ENCODE measurements at regions not wholly inside any gene's neighbourhood (a gene's known extent, or its start where the extent isn't known, plus 50 kb on each side); places are given as distances from the start of the nearest gene placed in this dataset.

DNA sequence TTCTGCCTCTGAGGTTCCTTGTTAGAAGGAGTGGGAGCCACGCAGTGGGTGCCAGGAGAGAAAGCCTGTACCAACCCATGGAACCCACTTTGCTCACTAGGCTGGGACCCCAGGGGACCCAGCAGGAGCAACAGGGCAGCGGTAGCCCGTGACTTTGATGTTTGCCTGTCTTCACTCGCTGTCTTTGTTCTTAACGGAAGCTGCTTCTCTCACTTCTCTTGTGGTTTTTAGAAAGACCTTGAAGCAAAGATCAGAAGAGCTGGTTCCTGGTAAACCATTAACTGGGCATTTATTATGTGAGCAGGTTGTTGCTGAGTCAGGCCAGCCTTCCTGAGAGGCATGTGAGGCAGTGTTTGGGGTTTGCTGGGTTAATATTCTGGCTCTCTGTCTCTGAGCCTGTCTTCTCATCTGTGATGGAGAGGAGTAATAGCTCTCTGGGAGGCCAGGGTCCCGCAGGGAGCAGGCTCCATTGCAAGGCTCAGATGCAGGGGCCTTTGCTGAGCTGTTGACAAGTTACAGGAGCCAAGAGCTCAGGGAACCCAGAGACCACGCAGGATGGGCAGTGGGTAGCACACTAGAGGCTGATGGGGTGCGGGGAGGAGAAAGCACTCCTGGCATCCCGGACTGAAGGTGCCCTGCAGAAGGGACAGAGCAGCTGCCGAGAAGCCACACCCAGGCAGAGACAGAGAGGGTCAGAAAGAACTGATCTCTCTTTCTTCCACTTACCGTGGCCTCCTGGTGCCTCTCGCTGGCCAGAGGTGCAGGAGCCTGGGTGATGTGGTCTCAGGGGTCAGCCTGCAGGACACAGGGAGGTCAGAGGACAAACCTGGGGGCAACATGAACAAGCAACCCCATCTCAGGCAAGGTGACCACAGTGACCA, 367.5 kb upstream of the C1orf174 start:
- no CpG with 5 or more reads among the region's 12 CpGs for WGBS (ENCODE audit: insufficient coverage, low lambda C conversion rate)

DNA sequence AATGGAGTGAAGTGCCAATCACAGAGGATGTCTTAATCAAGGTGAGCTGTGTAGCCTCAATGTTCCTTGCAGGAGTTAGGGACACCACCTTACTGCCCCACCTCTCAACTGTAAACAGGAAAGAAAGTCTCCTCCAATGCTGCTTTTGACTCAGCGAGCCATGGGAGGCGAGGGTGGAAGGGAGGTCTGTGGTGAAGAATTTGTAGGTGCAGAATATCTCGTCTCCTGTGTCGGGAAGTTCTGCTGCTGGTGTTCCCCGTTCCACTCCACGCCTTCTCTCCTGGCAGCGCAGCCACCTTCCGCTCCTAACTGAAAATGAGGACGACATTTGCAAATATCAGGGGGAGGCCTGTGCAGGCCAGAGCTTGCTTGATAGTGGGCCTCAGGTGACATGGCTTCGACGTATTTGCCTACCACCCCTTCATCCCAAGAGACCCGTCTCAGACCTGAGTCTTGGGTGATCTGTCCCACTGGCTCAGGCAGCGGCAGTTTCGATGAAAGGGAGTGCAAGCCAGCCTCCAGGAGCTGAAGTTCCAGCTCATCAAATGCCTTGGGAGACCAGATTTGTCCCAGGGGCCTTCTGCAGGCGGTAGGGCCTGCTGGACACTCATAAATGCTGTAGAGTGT, 368.3 kb upstream of the C1orf174 start:
- WGBS (ENCODE audit: insufficient coverage, low lambda C conversion rate) = no CpG with 5 or more reads among the region's 15 CpGs
- Histone ChIP-seq H3K4me3 (ENCODE audit: low read length) (no peak overlapping the region), H3K36me3 (ENCODE audit: control insufficient read depth, insufficient read depth, low read length) (no peaks in the 10 kb centered on the region), H3K4me1 (ENCODE audit: control insufficient read depth, insufficient read depth, low read length) (peaks cover 29% of the 10 kb centered on the region), H3K27ac (ENCODE audit: low read length) (no peak overlapping the region), H3K27me3 (ENCODE audit: control insufficient read depth, insufficient read depth, low read length) (no peaks in the 10 kb centered on the region), H3K9me3 (ENCODE audit: control insufficient read depth, low read depth, low read length) (no peaks in the 10 kb centered on the region)
- no peak for DNase-seq

More for the DNA sequence above, 367.5 kb upstream of the C1orf174 start:
- DNase-seq = peak; percentile 49 to 87
- Histone ChIP-seq H3K4me1 (ENCODE audit: control insufficient read depth, insufficient read depth, low read length) (peaks cover 27% of the 10 kb centered on the region), H3K9me3 (ENCODE audit: control insufficient read depth, low read depth, low read length) (no peaks in the 10 kb centered on the region), H3K27me3 (ENCODE audit: control insufficient read depth, insufficient read depth, low read length) (no peaks in the 10 kb centered on the region), H3K4me3 (ENCODE audit: low read length) (no peak overlapping the region), H3K27ac (ENCODE audit: low read length) (peak overlapping the region; percentile 36), H3K36me3 (ENCODE audit: control insufficient read depth, insufficient read depth, low read length) (no peaks in the 10 kb centered on the region)

DNA sequence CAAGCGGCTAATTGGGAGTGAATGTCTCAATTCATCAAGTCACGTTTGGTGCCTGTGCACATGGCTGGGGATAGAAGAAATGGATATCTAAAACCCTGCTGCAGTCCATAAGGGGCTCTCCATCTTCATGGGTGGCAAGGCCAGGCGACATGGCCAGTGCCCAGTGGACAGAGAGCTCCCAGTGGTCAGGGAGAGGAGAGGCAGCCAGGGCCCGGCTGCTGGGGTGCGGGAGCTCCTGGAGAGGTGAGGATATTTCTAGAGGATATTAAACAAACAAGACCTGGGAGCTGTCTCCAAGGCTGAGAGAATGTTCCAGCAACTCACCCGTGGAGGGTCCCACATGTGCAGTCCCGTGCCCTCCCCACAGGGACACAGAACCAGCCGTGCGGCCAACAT, 368.8 kb upstream of the C1orf174 start:
- WGBS (ENCODE audit: insufficient coverage, low lambda C conversion rate) = no CpG with 5 or more reads among the region's 9 CpGs
- Histone ChIP-seq H3K36me3 (ENCODE audit: control insufficient read depth, insufficient read depth, low read length) (no peaks in the 10 kb centered on the region), H3K9me3 (ENCODE audit: control insufficient read depth, low read depth, low read length) (no peaks in the 10 kb centered on the region), H3K27ac (ENCODE audit: low read length) (no peak overlapping the region), H3K27me3 (ENCODE audit: control insufficient read depth, insufficient read depth, low read length) (no peaks in the 10 kb centered on the region), H3K4me3 (ENCODE audit: low read length) (no peak overlapping the region), H3K4me1 (ENCODE audit: control insufficient read depth, insufficient read depth, low read length) (peaks cover 29% of the 10 kb centered on the region)
- DNase-seq = no peak

- Histone ChIP-seq H3K4me3 (ENCODE audit: low read length) (no peak overlapping the region), H3K4me1 (ENCODE audit: control insufficient read depth, insufficient read depth, low read length) (peaks cover 29% of the 10 kb centered on the region), H3K36me3 (ENCODE audit: control insufficient read depth, insufficient read depth, low read length) (no peaks in the 10 kb centered on the region), H3K27me3 (ENCODE audit: control insufficient read depth, insufficient read depth, low read length) (no peaks in the 10 kb centered on the region), H3K9me3 (ENCODE audit: control insufficient read depth, low read depth, low read length) (no peaks in the 10 kb centered on the region), H3K27ac (ENCODE audit: low read length) (no peak overlapping the region)
- DNase-seq = no peak
- 100% methylated on average over 1 of the region's 7 CpGs for WGBS (ENCODE audit: insufficient coverage, low lambda C conversion rate)
Measured at GRCh38 chr1:4269330-4269729, 369.3 kb upstream of the C1orf174 start.

DNA sequence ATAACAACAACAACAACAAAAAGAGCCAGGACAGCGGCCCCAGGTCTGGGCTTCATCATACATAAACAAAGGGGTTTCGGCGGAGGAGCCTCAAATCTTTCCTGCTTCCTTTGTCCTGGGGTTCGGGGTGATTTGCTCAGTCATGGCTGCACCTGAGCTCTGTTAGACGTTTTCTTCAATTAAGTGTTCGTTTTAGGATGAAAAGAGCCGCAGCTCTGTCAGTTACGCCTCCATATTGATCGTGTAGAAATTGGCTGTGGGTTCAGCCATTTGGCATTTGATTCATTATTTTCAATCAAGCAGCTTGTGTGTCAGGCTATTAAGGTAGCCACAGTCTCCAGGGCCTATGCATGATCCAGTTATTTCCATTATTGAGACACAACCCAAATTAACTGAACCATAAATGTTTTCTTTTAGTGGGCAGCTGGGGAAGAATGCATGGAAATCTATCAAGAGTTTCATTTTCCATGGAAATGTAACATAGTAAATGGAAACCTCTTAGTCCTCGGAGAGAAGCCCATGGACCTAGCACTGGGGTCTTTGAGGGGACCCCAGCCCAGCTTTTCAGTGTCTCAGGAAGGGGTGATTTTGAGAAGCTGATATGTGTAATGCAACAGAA, 370.0 kb upstream of the C1orf174 start:
- Histone ChIP-seq H3K27ac (ENCODE audit: low read length) (no peak overlapping the region), H3K9me3 (ENCODE audit: control insufficient read depth, low read depth, low read length) (no peaks in the 10 kb centered on the region), H3K36me3 (ENCODE audit: control insufficient read depth, insufficient read depth, low read length) (no peaks in the 10 kb centered on the region), H3K27me3 (ENCODE audit: control insufficient read depth, insufficient read depth, low read length) (no peaks in the 10 kb centered on the region), H3K4me1 (ENCODE audit: control insufficient read depth, insufficient read depth, low read length) (peaks cover 29% of the 10 kb centered on the region), H3K4me3 (ENCODE audit: low read length) (no peak overlapping the region)
- WGBS (ENCODE audit: insufficient coverage, low lambda C conversion rate) = 60% methylated on average over 1 of the region's 10 CpGs
- no peak for DNase-seq

GRCh38 chr1:4270651-4271337, 370.7 kb upstream of the C1orf174 start:
- H3K27ac ChIP-seq (ENCODE audit: low read length) = no peak overlapping the region
- H3K4me1 ChIP-seq (ENCODE audit: control insufficient read depth, insufficient read depth, low read length) = peaks cover 29% of the 10 kb centered on the region
- H3K36me3 ChIP-seq (ENCODE audit: control insufficient read depth, insufficient read depth, low read length) = no peaks in the 10 kb centered on the region
- H3K4me3 ChIP-seq (ENCODE audit: low read length) = no peak overlapping the region
- H3K27me3 ChIP-seq (ENCODE audit: control insufficient read depth, insufficient read depth, low read length) = no peaks in the 10 kb centered on the region
- H3K9me3 ChIP-seq (ENCODE audit: control insufficient read depth, low read depth, low read length) = peaks cover 3% of the 10 kb centered on the region
- no CpG with 5 or more reads among the region's 13 CpGs for WGBS (ENCODE audit: insufficient coverage, low lambda C conversion rate)
- DNase-seq = peak in 1 of 2 donors; percentile 24

DNA sequence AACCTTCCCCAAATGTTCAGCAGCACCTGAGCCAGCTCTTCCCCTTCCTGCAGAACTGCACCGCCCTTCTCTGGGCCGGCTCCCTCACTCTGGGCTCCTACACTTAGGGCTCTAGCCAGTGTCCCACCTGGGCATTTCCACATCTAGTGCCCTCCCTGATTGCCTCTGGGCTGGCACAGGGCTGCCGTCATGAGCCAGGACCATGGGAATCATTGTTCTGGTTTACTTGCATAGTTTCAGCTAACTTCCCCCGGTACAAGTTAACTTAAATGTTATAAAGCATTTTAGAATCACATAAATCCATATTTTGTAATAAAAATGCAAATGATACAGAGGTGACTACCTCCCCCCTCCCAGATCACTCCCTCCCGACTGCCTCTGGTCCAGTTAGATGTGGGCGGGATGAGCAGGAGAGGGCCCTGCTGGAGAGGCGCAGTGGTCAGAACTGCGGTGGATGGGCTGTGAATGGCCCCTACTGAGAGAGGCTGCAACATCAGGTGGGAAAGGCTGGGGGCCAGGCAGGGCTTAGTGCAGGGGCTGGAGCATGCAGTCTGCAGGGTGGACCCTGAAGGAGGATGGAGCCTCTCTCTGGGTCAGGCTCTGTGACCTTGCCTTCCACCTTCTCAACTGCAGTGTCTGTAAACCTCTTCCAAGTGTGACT, 371.4 kb upstream of the C1orf174 start:
- H3K36me3 ChIP-seq (ENCODE audit: control insufficient read depth, insufficient read depth, low read length) = no peaks in the 10 kb centered on the region
- WGBS (ENCODE audit: insufficient coverage, low lambda C conversion rate) = no CpG with 5 or more reads among the region's 8 CpGs
- no peak for DNase-seq
- H3K27ac ChIP-seq (ENCODE audit: low read length) = no peak overlapping the region
- H3K4me1 ChIP-seq (ENCODE audit: control insufficient read depth, insufficient read depth, low read length) = peaks cover 29% of the 10 kb centered on the region
- peaks cover 3% of the 10 kb centered on the region for H3K9me3 ChIP-seq (ENCODE audit: control insufficient read depth, low read depth, low read length)
- H3K27me3 ChIP-seq (ENCODE audit: control insufficient read depth, insufficient read depth, low read length) = no peaks in the 10 kb centered on the region
- H3K4me3 ChIP-seq (ENCODE audit: low read length) = no peak overlapping the region

DNA sequence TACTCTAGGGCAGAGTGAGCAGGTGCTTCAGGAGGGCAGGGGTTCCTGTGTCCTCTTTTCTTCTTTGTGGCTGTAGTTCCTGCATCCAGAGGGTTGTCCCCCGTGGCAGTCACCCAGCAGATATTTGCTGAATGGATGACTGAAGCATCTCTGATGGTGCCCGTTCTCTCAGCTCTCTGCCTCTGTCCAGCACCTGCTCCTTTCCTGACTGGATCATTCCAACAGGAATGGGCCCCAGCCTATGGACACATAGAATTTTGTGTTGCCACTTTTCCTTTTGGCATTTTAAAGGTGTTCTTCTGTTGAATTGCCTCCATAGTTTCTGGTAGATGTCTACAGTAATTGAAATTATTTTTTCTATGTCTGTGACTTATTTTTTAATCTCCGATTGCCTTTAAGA, 372.5 kb upstream of the C1orf174 start:
- Histone ChIP-seq H3K27ac (ENCODE audit: low read length) (no peak overlapping the region), H3K4me1 (ENCODE audit: control insufficient read depth, insufficient read depth, low read length) (peaks cover 21% of the 10 kb centered on the region), H3K27me3 (ENCODE audit: control insufficient read depth, insufficient read depth, low read length) (no peaks in the 10 kb centered on the region), H3K4me3 (ENCODE audit: low read length) (no peak overlapping the region), H3K36me3 (ENCODE audit: control insufficient read depth, insufficient read depth, low read length) (no peaks in the 10 kb centered on the region), H3K9me3 (ENCODE audit: control insufficient read depth, low read depth, low read length) (peaks cover 3% of the 10 kb centered on the region)
- WGBS (ENCODE audit: insufficient coverage, low lambda C conversion rate) = 100% methylated on average over 1 of the region's 3 CpGs
- DNase-seq = no peak

DNA sequence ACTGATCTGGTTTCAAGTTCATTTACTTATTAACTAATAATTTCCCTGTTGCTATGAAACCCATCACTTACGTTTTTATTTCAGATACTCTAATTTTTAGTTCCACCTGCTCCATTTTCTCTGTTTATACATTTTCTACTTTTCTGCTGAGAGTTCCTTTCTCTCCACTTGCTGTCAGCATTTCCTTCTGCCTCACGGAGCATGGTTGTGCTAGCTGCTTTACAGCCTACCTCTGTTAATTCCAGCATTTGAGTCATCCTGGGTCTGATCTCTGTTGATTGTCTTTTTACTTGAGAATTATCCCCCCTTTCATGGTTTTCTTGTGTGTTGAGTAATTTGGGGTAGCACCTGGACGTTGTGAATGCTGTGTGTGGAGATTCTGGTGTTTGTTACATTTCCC, 373.2 kb upstream of the C1orf174 start:
- Histone ChIP-seq H3K36me3 (ENCODE audit: control insufficient read depth, insufficient read depth, low read length) (no peaks in the 10 kb centered on the region), H3K27ac (ENCODE audit: low read length) (no peak overlapping the region), H3K27me3 (ENCODE audit: control insufficient read depth, insufficient read depth, low read length) (no peaks in the 10 kb centered on the region), H3K4me1 (ENCODE audit: control insufficient read depth, insufficient read depth, low read length) (peaks cover 14% of the 10 kb centered on the region), H3K9me3 (ENCODE audit: control insufficient read depth, low read depth, low read length) (peaks cover 3% of the 10 kb centered on the region), H3K4me3 (ENCODE audit: low read length) (no peak overlapping the region)
- DNase-seq = no peak
- 42% methylated on average over 2 of the region's 3 CpGs for WGBS (ENCODE audit: insufficient coverage, low lambda C conversion rate)

- no peak overlapping the region for H3K4me3 ChIP-seq (ENCODE audit: low read length)
- peaks cover 11% of the 10 kb centered on the region for H3K4me1 ChIP-seq (ENCODE audit: control insufficient read depth, insufficient read depth, low read length)
- DNase-seq = peak; percentile 8 to 47
- H3K9me3 ChIP-seq (ENCODE audit: control insufficient read depth, low read depth, low read length) = peaks cover 3% of the 10 kb centered on the region
- no CpG with 5 or more reads among the region's 5 CpGs for WGBS (ENCODE audit: insufficient coverage, low lambda C conversion rate)
- no peaks in the 10 kb centered on the region for H3K27me3 ChIP-seq (ENCODE audit: control insufficient read depth, insufficient read depth, low read length)
- H3K36me3 ChIP-seq (ENCODE audit: control insufficient read depth, insufficient read depth, low read length) = no peaks in the 10 kb centered on the region
- no peak overlapping the region for H3K27ac ChIP-seq (ENCODE audit: low read length)
Measured at GRCh38 chr1:4273747-4274146, 373.7 kb upstream of the C1orf174 start.
